NCI-H2107 treated with DMSO at 0.1 percent for 48 hours (cell line): ENCODE measurements at regions not wholly inside any gene's neighbourhood (a gene's known extent, or its start where the extent isn't known, plus 50 kb on each side); places are given as distances from the start of the nearest gene placed in this dataset.
"Not testable (repeated sequence)": the region's sequence is repeated elsewhere in the genome, so short reads cannot be mapped to it uniquely, and the experiment has no call there.

Experiments used
- DNase-seq: peaks from one replicate; lab custom pipeline; 2025; ENCODE audit not compliant: unreplicated experiment; lab: John Stamatoyannopoulos, UW

- no peak for DNase-seq
Measured at GRCh38 chr1:29398431-29398830, 162.1 kb downstream of the PTPRU start.

DNA sequence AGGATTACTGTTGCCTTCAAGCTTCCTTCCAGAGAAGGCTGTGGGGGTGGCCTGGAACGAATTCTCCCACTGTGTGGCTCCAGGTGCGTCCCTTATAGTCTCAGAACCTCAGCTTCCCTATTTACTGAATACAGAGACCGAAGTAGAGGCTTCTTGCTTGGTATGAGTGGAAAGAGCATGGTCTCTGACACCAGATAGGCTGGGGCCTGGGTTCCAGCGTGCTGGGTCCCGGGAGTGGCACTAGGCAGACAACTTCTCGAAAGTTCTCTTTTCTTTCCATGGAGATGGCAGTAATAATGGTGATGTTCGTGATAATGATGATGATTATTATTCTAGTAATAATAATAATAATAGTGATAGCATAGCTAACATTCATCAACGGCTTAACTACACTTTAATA lies 161.7 kb downstream of the PTPRU start:
- DNase-seq = no peak

DNA sequence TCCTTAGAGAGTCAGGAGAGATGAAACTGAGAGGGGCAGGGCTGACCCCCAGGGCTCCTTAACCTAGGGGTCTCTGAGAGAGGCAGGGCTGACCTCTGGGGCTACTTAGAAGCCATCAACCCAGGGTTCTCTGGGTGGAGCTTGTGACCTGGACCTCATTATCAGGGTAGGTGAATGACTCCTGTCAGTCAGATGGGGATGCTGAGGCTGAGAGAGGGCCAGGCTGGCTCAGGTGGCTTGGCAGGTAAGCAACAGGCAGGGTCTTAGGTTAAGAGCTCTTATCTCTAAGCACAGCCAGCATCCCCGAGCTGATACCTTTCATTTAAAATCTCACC lies 160.9 kb downstream of the PTPRU start:
- DNase-seq = no peak

DNA sequence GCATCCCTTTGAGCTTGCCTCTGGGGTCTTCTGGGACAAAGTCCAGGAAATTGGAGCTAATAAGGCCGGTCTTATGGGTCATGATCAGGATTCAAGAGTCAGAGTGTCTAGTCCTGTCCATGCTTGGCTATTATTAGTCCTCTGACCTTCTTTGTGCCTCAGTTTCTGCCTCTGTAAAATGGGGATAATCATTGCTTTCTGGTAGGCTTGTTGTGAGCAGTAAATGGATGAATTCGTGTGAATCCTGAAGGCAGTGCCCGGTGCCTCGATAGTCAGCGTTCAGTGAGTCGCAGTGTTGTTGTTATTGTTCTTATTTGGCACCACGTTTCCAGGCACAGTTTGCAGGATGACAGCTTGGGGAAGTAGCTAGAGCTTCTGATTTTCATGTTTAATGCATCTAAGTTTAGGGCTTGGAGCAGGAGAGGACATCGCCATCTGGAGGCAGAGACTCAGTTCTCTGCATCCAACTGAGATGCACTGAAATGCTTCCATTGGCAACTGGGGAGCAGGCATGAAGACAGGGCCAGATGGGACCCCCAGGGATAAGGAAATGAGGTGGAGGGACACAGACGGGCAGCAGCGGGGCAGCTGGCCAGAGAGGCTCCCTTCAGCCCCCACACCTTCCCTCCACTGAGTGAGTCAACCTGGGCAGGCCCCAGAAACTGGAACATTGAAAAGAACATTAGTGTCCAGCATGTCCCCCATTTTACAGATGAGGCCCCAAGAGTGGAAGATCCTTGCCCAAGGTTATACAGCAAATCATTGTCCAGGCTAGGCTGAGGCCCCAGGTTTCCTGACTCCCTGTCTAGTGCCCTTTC lies 160.3 kb downstream of the PTPRU start:
- DNase-seq = no peak

DNA sequence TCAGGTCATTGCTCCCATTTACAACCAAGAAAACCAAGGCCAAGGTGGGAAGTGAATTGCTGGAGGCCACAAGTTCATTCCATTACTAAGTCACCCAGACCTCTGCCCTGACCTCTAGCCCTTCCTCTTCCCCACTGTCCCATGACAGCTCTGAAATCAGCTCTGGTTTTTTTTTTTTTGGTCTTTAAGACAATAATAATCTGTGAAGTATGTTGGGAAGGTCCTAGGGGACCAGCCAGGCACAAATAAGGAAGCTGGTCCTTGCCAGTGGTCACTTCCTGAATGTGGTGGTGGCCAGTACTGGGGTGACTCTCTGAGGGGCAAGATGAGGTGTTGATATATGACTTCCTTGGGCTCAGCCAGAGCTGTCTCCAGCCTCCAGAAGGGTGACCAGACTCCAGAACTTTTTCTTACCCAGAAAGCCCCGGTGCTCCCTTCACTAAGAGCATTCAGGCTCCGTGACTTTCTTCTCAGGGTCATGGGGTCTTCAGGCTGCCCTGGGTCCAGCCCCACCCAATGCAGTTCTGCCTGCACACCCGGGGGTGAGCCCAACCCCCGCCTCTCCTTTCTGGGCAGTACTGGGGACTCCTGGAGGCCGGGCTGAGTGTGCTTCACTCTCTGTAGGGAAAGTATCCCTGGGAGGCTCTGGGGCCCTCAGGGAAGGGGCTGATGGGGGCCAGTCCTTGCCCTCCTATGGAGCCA lies 159.6 kb downstream of the PTPRU start:
- DNase-seq = no peak

DNA sequence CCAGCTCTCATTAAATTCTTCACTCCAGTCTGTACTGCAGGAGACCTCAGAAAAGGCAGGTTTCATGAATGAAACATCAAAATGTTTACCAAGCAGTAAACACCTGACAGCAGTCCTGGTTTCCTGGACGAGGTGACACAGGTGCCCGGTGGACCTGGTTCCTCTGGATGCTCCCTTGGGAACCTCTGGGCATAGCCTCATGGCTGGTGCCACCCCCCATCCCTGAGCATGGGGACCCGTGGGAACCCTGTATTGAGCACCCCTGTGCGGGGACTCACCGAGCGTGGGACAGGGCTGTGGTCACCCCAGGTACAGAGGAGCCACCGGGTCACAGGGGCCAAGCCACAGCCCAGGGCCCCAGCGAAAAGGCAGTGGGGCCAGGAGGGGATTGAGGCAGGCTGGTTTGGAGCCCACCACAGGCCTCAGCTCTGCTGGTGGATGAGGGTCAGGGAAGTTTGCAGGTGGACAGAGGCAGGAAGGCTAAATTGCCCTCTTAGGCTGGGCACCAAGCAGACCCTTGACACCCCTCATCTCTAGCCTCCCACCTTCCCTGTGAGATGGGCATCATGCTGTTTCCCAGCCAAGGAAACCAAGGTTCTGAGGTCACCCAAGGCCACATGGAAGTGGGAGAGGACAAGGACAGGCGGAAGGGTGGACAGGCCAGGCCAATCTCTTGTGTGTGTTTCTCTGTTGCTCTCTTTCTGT lies 158.4 kb downstream of the PTPRU start:
- DNase-seq = no peak

GRCh38 chr1:29393451-29393826 lies 157.1 kb downstream of the PTPRU start:
- DNase-seq = no peak

GRCh38 chr1:29392486-29393450 lies 156.4 kb downstream of the PTPRU start:
- no peak for DNase-seq

DNA sequence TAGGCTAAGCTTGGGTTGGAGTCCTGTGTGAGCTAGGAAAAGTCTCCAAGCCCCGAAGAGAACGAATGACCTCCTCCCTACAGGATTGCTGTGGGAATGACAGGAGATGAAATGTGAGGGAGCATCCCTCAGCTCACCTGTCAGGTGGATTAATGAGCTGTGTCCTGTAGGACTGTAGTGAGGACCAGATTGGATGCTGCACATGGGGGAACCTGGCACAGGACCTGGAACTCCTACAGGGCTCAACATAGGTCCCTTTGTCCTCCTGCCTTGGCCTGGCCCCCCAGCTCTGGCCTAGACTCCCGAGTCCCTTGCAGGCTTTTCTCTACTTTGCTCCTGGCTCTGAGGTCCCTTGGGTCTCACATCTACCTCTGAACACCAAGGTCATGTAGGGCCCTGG lies 155.7 kb downstream of the PTPRU start:
- DNase-seq = no peak

GRCh38 chr1:29391362-29391880 lies 155.1 kb downstream of the PTPRU start:
- DNase-seq = no peak

DNA sequence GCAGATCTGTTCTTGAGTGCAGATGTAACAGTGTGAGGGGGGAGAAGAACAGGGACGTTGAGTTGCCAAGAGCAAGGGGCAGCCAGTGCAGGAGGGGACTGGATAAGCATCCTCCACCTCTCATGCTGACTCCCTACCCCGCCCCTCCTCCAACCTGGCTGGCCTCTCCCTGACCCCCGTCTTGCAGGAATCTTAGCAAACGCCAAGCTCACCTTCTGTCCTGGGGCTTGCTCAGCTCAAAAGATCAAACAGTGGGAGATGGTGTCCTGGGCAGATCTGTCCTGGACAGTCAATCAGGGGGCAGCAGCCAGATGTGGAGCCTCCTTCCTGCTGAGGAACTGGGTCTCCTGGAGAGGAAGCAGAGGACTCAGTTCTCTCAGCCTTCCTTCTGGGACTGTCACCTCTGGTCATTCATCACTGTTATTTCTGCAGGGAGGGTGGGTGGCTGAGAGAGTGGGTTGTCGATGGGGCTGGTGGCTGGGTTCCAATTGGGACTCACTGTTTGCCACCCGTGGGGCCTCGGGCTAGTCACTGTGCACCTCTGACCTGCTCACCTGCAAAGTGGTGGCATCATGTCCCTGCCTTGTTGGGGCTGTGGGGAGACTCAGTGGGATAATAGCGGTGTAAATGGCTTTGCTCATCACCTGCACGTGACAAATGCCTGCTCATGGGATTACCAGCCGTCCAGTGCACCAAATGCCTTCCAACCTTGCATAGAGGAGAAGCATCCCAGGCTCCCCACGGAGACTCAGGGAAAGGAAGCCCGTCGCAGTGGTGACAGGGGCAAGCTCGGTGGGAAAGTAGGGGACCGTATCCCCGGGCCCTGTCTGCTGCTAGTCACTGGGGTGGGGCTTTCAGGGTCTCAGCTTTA lies 154.4 kb downstream of the PTPRU start:
- DNase-seq = no peak

DNA sequence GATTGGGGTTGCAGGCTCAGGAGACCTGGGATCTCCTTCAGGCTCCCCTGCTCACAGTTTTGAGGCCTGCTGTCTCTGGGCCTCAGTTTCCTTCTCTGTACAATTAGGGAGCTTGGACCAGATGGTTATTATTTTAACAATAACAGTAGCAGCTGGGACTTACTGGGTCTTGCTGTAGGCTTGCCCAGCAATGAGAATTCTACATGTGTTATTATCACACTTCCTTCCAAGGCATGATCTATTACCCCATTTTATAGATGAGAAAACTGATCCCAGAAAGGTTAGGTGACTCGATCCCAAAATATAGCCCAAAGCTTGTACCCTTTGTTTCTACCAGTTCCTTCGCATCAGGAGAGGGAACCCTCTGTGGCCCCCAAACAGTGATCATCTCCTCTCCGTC lies 153.8 kb downstream of the PTPRU start:
- DNase-seq = no peak

DNA sequence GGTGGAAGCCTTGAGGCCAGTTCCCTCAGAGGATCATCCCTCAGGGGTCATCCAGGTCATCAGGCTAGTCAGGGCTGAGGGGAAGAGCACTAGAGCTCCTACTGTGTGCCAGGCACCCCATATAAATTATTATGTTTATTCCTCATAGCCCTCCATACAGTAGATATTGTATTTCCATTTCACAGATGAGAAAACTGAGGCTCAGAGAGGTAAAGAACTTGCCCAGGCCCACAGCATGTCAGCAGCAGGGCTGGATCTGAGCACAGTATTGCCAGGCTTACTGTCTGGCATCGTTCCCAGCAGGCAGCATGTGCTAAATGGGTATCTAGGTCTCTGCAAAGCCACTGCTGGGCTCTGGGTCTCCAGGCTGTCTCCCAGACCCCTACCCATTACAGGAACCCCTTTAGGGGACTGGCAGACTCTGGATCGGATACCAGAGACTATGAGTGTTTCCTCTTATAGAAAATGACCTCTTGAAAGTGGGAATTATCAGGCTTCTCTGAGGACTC lies 153.3 kb downstream of the PTPRU start:
- DNase-seq = no peak

DNA sequence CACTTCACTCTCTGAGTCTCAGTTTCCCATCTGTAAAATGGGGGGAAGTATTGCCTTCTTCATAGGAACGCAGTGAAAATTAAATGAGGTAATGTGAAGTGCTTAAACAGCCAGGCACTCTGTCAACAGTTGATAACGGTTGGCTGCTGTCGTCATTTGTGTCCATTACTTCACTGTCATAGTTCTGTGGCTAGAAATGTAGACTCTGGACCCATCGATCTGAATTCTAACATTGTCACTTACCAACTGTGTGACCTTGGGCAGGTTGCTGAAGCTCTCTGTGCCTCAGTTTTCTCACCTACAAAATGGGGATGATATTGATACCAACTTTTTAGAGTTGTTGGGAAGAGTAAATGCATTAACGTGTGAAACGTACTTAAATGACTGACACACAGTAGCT lies 152.6 kb downstream of the PTPRU start:
- no peak for DNase-seq

GRCh38 chr1:29388170-29388569 lies 151.8 kb downstream of the PTPRU start:
- DNase-seq = no peak

DNA sequence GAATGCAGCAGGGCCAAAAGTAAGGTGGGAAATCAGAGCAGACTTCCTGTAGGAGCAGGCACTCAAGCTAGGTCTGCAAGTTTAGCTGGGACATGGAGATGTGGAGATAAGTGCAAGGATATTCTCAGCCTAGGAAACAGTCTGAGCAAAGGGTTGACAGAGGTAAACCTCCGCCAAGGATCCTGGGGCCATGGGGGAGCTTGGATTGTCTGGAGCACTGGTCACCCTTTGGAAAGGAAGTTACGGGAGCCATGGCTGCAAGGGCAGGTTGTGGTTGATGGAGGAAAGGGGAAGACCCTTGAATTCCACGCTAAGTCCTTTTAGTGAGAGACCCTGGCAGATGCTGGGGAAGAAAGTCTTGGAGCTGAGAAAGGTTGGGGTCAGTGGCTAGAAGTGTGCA lies 150.9 kb downstream of the PTPRU start:
- DNase-seq = no peak

GRCh38 chr1:29386453-29386852 lies 150.1 kb downstream of the PTPRU start:
- not testable (repeated sequence) for DNase-seq

GRCh38 chr1:29385966-29386365 lies 149.6 kb downstream of the PTPRU start:
- DNase-seq = no peak

GRCh38 chr1:29384496-29385015 lies 148.2 kb downstream of the PTPRU start:
- DNase-seq = no peak
